ENCODE measurements at regions not wholly inside any gene's neighbourhood (a gene's known extent, or its start where the extent isn't known, plus 50 kb on each side); places are given as distances from the start of the nearest gene placed in this dataset.
"Not testable (repeated sequence)": the region's sequence is repeated elsewhere in the genome, so short reads cannot be mapped to it uniquely, and the experiment has no call there.

DNA sequence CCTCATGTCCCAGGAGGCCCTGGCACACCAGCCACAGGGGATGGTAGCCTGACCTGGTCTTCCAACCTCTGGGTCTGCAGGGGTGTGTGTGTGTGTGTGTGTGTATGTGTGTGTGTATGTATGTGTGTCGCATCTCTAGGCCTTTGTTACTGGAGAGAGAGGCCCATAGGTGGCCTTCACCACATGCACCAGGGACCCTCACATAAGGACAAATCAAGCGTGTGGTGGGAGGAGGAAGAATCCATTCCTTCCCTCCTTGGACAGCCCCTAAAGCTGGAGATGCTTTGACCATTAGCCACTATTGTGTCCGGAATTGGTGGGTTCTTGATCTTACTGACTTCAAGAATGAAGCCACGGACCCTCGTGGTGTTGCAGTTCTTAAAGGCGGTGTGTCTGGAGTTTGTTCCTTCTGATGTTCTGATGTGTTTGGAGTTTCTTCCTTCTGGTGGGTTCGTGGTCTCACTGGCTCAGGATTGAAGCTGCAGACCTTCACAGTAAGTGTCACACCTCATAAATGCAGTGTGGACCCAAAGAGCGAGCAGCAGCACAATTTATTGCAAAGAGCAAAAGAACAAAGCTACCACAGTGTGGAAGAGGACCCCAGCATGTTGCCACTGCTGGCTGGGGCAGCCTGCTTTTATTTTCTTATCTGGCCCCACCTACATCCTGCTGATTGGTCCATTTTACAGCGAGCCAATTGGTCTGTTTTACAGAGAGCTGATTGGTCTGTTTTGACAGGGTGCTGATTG, 104.1 kb downstream of the DDX1 start:
- Histone ChIP-seq H3F3A (replicated peaks; ENCODE audit: low read depth) (no peaks in the 10 kb centered on the region), H3K27me3 (ENCODE audit: insufficient read depth) (no peaks in the 10 kb centered on the region), H3K79me2 (replicated peaks; ENCODE audit: insufficient read depth) (no peaks in the 10 kb centered on the region), H3K9me2 (ENCODE audit: insufficient read depth) (no peaks in the 10 kb centered on the region), H3K4me1 (ENCODE audit: insufficient read depth) (no peaks in the 10 kb centered on the region; the same call in 1 of the 2 replicates), H2AFZ (no peak overlapping the region), H3K4me3 (no peak overlapping the region), H3K27ac (ENCODE audit: low read depth) (no peak overlapping the region), H4K20me1 (replicated peaks; ENCODE audit: insufficient read depth) (no peaks in the 10 kb centered on the region), H3K4me2 (no peak overlapping the region), H3K36me3 (ENCODE audit: insufficient read depth) (no peaks in the 10 kb centered on the region)
- H3K4me3 Mint-ChIP-seq, result no peak overlapping the region
- H3K27me3 Mint-ChIP-seq (ENCODE audit: insufficient read depth, low read depth, poor library complexity), result peaks cover 3% of the 10 kb centered on the region
- peaks cover 6% of the 10 kb centered on the region; the same call in 1 of the 3 replicates for H3K9me3 Mint-ChIP-seq
- no peak overlapping the region for H3K27ac Mint-ChIP-seq
- DNase-seq (ENCODE audit: low spot score), result no peak
- peaks cover 4% of the 10 kb centered on the region; the same call in 1 of the 3 replicates for H3K4me1 Mint-ChIP-seq
- TF ChIP-seq JUNB (IDR thresholded peaks at IDR 0.05; ENCODE audit: unreplicated experiment), result no peak
- TF ChIP-seq, protein P1, sequence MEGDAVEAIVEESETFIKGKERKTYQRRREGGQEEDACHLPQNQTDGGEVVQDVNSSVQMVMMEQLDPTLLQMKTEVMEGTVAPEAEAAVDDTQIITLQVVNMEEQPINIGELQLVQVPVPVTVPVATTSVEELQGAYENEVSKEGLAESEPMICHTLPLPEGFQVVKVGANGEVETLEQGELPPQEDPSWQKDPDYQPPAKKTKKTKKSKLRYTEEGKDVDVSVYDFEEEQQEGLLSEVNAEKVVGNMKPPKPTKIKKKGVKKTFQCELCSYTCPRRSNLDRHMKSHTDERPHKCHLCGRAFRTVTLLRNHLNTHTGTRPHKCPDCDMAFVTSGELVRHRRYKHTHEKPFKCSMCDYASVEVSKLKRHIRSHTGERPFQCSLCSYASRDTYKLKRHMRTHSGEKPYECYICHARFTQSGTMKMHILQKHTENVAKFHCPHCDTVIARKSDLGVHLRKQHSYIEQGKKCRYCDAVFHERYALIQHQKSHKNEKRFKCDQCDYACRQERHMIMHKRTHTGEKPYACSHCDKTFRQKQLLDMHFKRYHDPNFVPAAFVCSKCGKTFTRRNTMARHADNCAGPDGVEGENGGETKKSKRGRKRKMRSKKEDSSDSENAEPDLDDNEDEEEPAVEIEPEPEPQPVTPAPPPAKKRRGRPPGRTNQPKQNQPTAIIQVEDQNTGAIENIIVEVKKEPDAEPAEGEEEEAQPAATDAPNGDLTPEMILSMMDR (conservative IDR thresholded peaks at IDR 0.05; ENCODE audit: low read depth in 2 of 2), result no peak
- no peak for ATAC-seq
- H3K36me3 Mint-ChIP-seq (ENCODE audit: low read depth), result no peaks in the 10 kb centered on the region

GRCh38 chr2:15696606-15697170, 105.0 kb downstream of the DDX1 start:
- H3K4me2 ChIP-seq; H3K36me3 Mint-ChIP-seq (ENCODE audit: low read depth); H3K4me3 ChIP-seq; H3K27ac ChIP-seq (ENCODE audit: low read depth); H3K79me2 ChIP-seq (replicated peaks; ENCODE audit: insufficient read depth); DNase-seq (ENCODE audit: low spot score); H3K9me3 Mint-ChIP-seq; ATAC-seq; H4K20me1 ChIP-seq (replicated peaks; ENCODE audit: insufficient read depth); H3K4me1 Mint-ChIP-seq; H3K4me3 Mint-ChIP-seq; H3F3A ChIP-seq (replicated peaks; ENCODE audit: low read depth); H3K27me3 Mint-ChIP-seq (ENCODE audit: insufficient read depth, low read depth, poor library complexity); H3K27ac Mint-ChIP-seq; H3K36me3 ChIP-seq (ENCODE audit: insufficient read depth); H3K4me1 ChIP-seq (ENCODE audit: insufficient read depth); H3K9me2 ChIP-seq (ENCODE audit: insufficient read depth); H3K27me3 ChIP-seq (ENCODE audit: insufficient read depth): not testable (repeated sequence)
- 0 out of 2 replicates have a peak overlapping the region, but pooled peaks have one; percentile 66 for H2AFZ ChIP-seq

DNA sequence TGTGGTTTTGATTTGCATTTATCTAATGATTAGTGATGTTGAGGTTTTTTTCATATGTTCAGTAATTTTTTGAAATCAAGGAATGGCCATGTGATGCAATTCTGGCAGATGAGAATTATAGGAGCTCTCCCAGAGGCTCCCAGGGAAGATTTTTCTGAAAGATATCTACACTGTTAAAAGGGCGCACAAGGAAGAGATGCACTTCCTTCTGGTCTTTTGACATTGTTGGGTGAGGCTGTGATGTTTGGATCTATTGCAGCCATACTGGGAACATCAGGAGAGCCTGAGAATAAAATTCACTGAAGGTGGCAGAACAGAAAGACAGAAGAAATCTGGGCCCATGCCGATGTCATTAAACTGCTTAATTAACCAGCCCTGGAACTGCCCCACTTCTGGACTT, 108.5 kb downstream of the DDX1 start:
- Mint-ChIP-seq H3K4me1 (peaks cover 4% of the 10 kb centered on the region; the same call in 1 of the 3 replicates), H3K4me3 (no peak overlapping the region), H3K27ac (no peak overlapping the region), H3K36me3 (ENCODE audit: low read depth) (no peaks in the 10 kb centered on the region), H3K27me3 (ENCODE audit: insufficient read depth, low read depth, poor library complexity) (peaks cover 3% of the 10 kb centered on the region), H3K9me3 (peaks cover 6% of the 10 kb centered on the region; the same call in 1 of the 3 replicates)
- TF ChIP-seq ZNF114 (CRISPR knock-in tag; IDR thresholded peaks at IDR 0.05), result no peak
- TF ChIP-seq, protein P2, sequence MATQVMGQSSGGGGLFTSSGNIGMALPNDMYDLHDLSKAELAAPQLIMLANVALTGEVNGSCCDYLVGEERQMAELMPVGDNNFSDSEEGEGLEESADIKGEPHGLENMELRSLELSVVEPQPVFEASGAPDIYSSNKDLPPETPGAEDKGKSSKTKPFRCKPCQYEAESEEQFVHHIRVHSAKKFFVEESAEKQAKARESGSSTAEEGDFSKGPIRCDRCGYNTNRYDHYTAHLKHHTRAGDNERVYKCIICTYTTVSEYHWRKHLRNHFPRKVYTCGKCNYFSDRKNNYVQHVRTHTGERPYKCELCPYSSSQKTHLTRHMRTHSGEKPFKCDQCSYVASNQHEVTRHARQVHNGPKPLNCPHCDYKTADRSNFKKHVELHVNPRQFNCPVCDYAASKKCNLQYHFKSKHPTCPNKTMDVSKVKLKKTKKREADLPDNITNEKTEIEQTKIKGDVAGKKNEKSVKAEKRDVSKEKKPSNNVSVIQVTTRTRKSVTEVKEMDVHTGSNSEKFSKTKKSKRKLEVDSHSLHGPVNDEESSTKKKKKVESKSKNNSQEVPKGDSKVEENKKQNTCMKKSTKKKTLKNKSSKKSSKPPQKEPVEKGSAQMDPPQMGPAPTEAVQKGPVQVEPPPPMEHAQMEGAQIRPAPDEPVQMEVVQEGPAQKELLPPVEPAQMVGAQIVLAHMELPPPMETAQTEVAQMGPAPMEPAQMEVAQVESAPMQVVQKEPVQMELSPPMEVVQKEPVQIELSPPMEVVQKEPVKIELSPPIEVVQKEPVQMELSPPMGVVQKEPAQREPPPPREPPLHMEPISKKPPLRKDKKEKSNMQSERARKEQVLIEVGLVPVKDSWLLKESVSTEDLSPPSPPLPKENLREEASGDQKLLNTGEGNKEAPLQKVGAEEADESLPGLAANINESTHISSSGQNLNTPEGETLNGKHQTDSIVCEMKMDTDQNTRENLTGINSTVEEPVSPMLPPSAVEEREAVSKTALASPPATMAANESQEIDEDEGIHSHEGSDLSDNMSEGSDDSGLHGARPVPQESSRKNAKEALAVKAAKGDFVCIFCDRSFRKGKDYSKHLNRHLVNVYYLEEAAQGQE (IDR thresholded peaks at IDR 0.05; ENCODE audit: unreplicated experiment), result no peak
- H3K4me2 ChIP-seq, result no peak overlapping the region
- no peaks in the 10 kb centered on the region for H3K9me2 ChIP-seq (ENCODE audit: insufficient read depth)
- H3K27ac ChIP-seq (ENCODE audit: low read depth), result no peak overlapping the region
- ATAC-seq, result no peak
- no peak overlapping the region for H2AFZ ChIP-seq
- H3F3A ChIP-seq (replicated peaks; ENCODE audit: low read depth), result no peaks in the 10 kb centered on the region
- no peak for DNase-seq (ENCODE audit: low spot score)
- no peaks in the 10 kb centered on the region for H3K27me3 ChIP-seq (ENCODE audit: insufficient read depth)
- no peaks in the 10 kb centered on the region for H3K79me2 ChIP-seq (replicated peaks; ENCODE audit: insufficient read depth)
- no peak overlapping the region for H3K4me3 ChIP-seq
- no peaks in the 10 kb centered on the region; the same call in 1 of the 2 replicates for H3K4me1 ChIP-seq (ENCODE audit: insufficient read depth)
- no peaks in the 10 kb centered on the region for H3K36me3 ChIP-seq (ENCODE audit: insufficient read depth)
- no peaks in the 10 kb centered on the region for H4K20me1 ChIP-seq (replicated peaks; ENCODE audit: insufficient read depth)

Data from GM23338 (cell line).